AG04449 (cell line): ENCODE measurements at regions not wholly inside any gene's neighbourhood (a gene's known extent, or its start where the extent isn't known, plus 50 kb on each side); places are given as distances from the start of the nearest gene placed in this dataset.
A peak's percentile ranks its signal among the peaks of the same experiment; 100 is the strongest.

Experiments
- CTCF ChIA-PET: fragments of 350-600 bp; formaldehyde crosslinking; extraction: SDS; loops from one replicate; lab custom pipeline; 2021; ENCODE audit warnings: antibody characterized with exemption; lab: Yijun Ruan, JAX
- POLR2A ChIA-PET: fragments of 400-600, 350-600 bp; formaldehyde crosslinking; extraction: SDS; loops from one replicate; lab custom pipeline; 2020; ENCODE audit warnings: antibody characterized with exemption, inconsistent platforms; lab: Yijun Ruan, JAX
- DNase-seq: peaks from one replicate; pipeline ENCODE4 v3.0.0-alpha.2; 2010; ENCODE audit warnings: low read depth, low spot score
- H3K4me3 ChIP-seq: 2 replicates; pipeline ENCODE4 v1.5.1; 2011; ENCODE audit warnings: low read depth, mild to moderate bottlenecking, control low read depth, low read length
- CTCF ChIP-seq: IDR thresholded peaks from one replicate; pipeline ENCODE4 v1.5.1; 2011; ENCODE audit warnings: mild to moderate bottlenecking, moderate library complexity, low read length, control low read depth, inconsistent platforms; ENCODE audit not compliant: insufficient read depth; ENCODE audit errors: missing control alignments

- no peak for DNase-seq
- no peak overlapping the region for H3K4me3 ChIP-seq
- TF ChIP-seq CTCF: no peak
- CTCF ChIA-PET: no interaction called here
- POLR2A ChIA-PET: no interaction called here
Measured at GRCh38 chr10:65556006-65556405, 1369.8 kb upstream of the LRRTM3 start.

- no peak for DNase-seq
- no peak for TF ChIP-seq CTCF
- ChIA-PET CTCF (interaction anchor here (1.2 kb wide), 1 partner anchor 11 kb away, joined by 4 read pairs; no protein-coding TSS in a partner anchor), POLR2A (no interaction called here)
- no peak overlapping the region for H3K4me3 ChIP-seq
Measured at GRCh38 chr10:65559369-65559768, 1366.5 kb upstream of the LRRTM3 start.

- no peak for DNase-seq
- no peak for TF ChIP-seq CTCF
- ChIA-PET POLR2A (no interaction called here), CTCF (no interaction called here)
- no peak overlapping the region for H3K4me3 ChIP-seq
Measured at GRCh38 chr10:65565246-65565645, 1360.6 kb upstream of the LRRTM3 start.

- ChIA-PET POLR2A (no interaction called here), CTCF (no interaction called here)
- no peak for DNase-seq
- H3K4me3 ChIP-seq: no peak overlapping the region
- no peak for TF ChIP-seq CTCF
Measured at GRCh38 chr10:65566906-65567305, 1358.9 kb upstream of the LRRTM3 start.

GRCh38 chr10:65570143-65571010, 1355.5 kb upstream of the LRRTM3 start:
- no peak for TF ChIP-seq CTCF
- DNase-seq: no peak
- H3K4me3 ChIP-seq: peak overlapping the region; percentile 62
- ChIA-PET CTCF (interaction anchor here (1.3 kb wide), 1 partner anchor 11 kb away, joined by 4 read pairs; no protein-coding TSS in a partner anchor), POLR2A (no interaction called here)

- DNase-seq: no peak
- H3K4me3 ChIP-seq: peak overlapping the region; percentile 62
- POLR2A ChIA-PET: no interaction called here
- no peak for TF ChIP-seq CTCF
- CTCF ChIA-PET: interaction anchor here (1.3 kb wide), 1 partner anchor 12 kb away, joined by 4 read pairs; no protein-coding TSS in a partner anchor
Measured at GRCh38 chr10:65571011-65571570, 1354.7 kb upstream of the LRRTM3 start.
